IMR-90 (cell line): ENCODE measurements at regions not wholly inside any gene's neighbourhood (a gene's known extent, or its start where the extent isn't known, plus 50 kb on each side); places are given as distances from the start of the nearest gene placed in this dataset.

Experiments used
- ATAC-seq: fragments of 200-7000 bp; cut with Tn5 transposase; 2 replicates; pipeline ENCODE4 v1.9.1; 2020; ENCODE audit warnings: low read depth, mild to moderate bottlenecking, moderate library complexity
- BruUV-seq: library from RNA; stranded (reverse); fragments of 400-500 nt; replicated peaks from 2 replicates; lab custom pipeline; 2021; lab: Mats Ljungman, UMichigan
- CTCF ChIA-PET: fragments of 300-600 bp; formaldehyde crosslinking; extraction: SDS; loops from one replicate; lab custom pipeline; 2021; ENCODE audit warnings: antibody characterized with exemption; lab: Yijun Ruan, JAX
- POLR2A ChIA-PET: fragments of 300-600 bp; sonication (Branson Sonifier 250); formaldehyde crosslinking; loops from one replicate; lab custom pipeline; 2022; ENCODE audit warnings: antibody characterized with exemption; ENCODE audit not compliant: unreplicated experiment; lab: Charles Lee
- DNase-seq: peaks from one replicate; pipeline ENCODE4 v3.0.0; 2013
- H2AFZ ChIP-seq: replicated peaks from 2 replicates; pipeline ENCODE3; 2013; ENCODE audit warnings: low read length, mild to moderate bottlenecking; ENCODE audit not compliant: poor library complexity
- H2AK5ac ChIP-seq: 2 replicates; pipeline ENCODE4 v1.6.1; 2013; ENCODE audit warnings: low read depth, low read length, inconsistent platforms
- H2AK9ac ChIP-seq: replicated peaks from 2 replicates; pipeline ENCODE3; 2013; ENCODE audit warnings: mild to moderate bottlenecking, low read depth, low read length, moderate library complexity; ENCODE audit not compliant: poor library complexity
- H2BK120ac ChIP-seq: 2 replicates; pipeline ENCODE4 v1.6.1; 2013; ENCODE audit warnings: low read depth, low read length, inconsistent platforms
- H2BK15ac ChIP-seq: 3 replicates; pipeline ENCODE4 v1.6.1; 2013; ENCODE audit warnings: low read depth, low read length, inconsistent platforms
- H2BK20ac ChIP-seq: 2 replicates; pipeline ENCODE4 v1.6.1; 2013; ENCODE audit warnings: low read depth, mild to moderate bottlenecking, inconsistent platforms, low read length, moderate library complexity
- H2BK5ac ChIP-seq: 2 replicates; pipeline ENCODE4 v1.6.1; 2013; ENCODE audit warnings: mild to moderate bottlenecking, low read depth, low read length, inconsistent platforms; ENCODE audit not compliant: poor library complexity, severe bottlenecking
- H3K14ac ChIP-seq: replicated peaks from 2 replicates; pipeline ENCODE4 v1.6.1; 2013; ENCODE audit warnings: low read depth, low read length, inconsistent platforms
- H3K18ac ChIP-seq: 2 replicates; pipeline ENCODE4 v1.6.1; 2013; ENCODE audit warnings: low read depth, low read length, control low read depth
- H3K23ac ChIP-seq: 2 replicates; pipeline ENCODE4 v1.6.1; 2013; ENCODE audit warnings: low read depth, low read length, inconsistent platforms
- H3K27ac ChIP-seq: 2 replicates; pipeline ENCODE4 v1.5.1; 2013; ENCODE audit warnings: mild to moderate bottlenecking, control low read depth, low read length; ENCODE audit not compliant: insufficient read depth
- H3K27me3 ChIP-seq: 2 replicates; pipeline ENCODE4 v1.6.1; 2013; ENCODE audit warnings: low read length; ENCODE audit not compliant: control insufficient read depth, insufficient read depth
- H3K36me3 ChIP-seq: 2 replicates; pipeline ENCODE4 v1.6.1; 2013; ENCODE audit warnings: low read length, mixed read lengths; ENCODE audit not compliant: control insufficient read depth, insufficient read depth
- H3K4ac ChIP-seq: 2 replicates; pipeline ENCODE4 v1.6.1; 2013; ENCODE audit warnings: low read depth, low read length, inconsistent platforms
- H3K4me1 ChIP-seq: 2 replicates; pipeline ENCODE4 v1.6.1; 2013; ENCODE audit warnings: low read length, mixed read lengths; ENCODE audit not compliant: control insufficient read depth, insufficient read depth
- H3K4me2 ChIP-seq: 2 replicates; pipeline ENCODE4 v1.6.1; 2013; ENCODE audit warnings: low read depth, mild to moderate bottlenecking, control low read depth, low read length, moderate library complexity
- H3K4me3 ChIP-seq: 2 replicates; pipeline ENCODE4 v1.5.1; 2013; ENCODE audit warnings: low read depth, mild to moderate bottlenecking, control low read depth, low read length, moderate library complexity; ENCODE audit not compliant: insufficient read depth
- H3K56ac ChIP-seq: 2 replicates; pipeline ENCODE4 v1.6.1; 2013; ENCODE audit warnings: low read length, inconsistent platforms; ENCODE audit not compliant: insufficient read depth; ENCODE audit errors: extremely low read depth
- H3K79me1 ChIP-seq, 2 experiments: 2 replicates each; pipeline ENCODE4 v1.6.1; 2013; ENCODE audit warnings: low read length in 2 of 2, inconsistent platforms in 1 of 2, low read depth in 1 of 2
- H3K9ac ChIP-seq: 2 replicates; pipeline ENCODE4 v1.6.1; 2013; ENCODE audit warnings: low read depth, low read length, control low read depth
- H3K9me1 ChIP-seq: 2 replicates; pipeline ENCODE4 v1.6.1; 2013; ENCODE audit warnings: low read length, inconsistent platforms; ENCODE audit not compliant: insufficient read depth
- H3K9me3 ChIP-seq: 2 replicates; pipeline ENCODE4 v1.6.1; 2013; ENCODE audit warnings: low read length; ENCODE audit not compliant: control insufficient read depth, insufficient read depth
- H4K20me1 ChIP-seq: 2 replicates; pipeline ENCODE4 v1.6.1; 2013; ENCODE audit warnings: low read length, inconsistent platforms; ENCODE audit not compliant: insufficient read depth
- H4K5ac ChIP-seq: 2 replicates; pipeline ENCODE4 v1.6.1; 2013; ENCODE audit warnings: mild to moderate bottlenecking, low read depth, low read length, control low read depth
- H4K8ac ChIP-seq, 2 experiments: 2 replicates each; pipeline ENCODE4 v1.6.1; 2013; ENCODE audit warnings: low read depth in 2 of 2, low read length in 2 of 2, control low read depth in 1 of 2, inconsistent platforms in 1 of 2
- H4K91ac ChIP-seq: 2 replicates; pipeline ENCODE4 v1.6.1; 2013; ENCODE audit warnings: low read depth, low read length, inconsistent platforms; ENCODE audit not compliant: insufficient read depth
- FOS ChIP-seq: fragments of 150-350 bp; IDR thresholded peaks from 2 replicates; pipeline ENCODE4 v1.6.1; 2016; ENCODE audit warnings: low read depth, low read length
- MAFK ChIP-seq: IDR thresholded peaks from 2 replicates; pipeline ENCODE4 v1.6.1; 2012; ENCODE audit warnings: low read depth, low read length, improper control_type of control experiment
- WGBS, 2 experiments: methylation state at CpG; one replicate each; pipeline versions ENCODE4 v1.1.5 to v1.1.7; 2013; ENCODE audit warnings: missing lambda C conversion rate in 2 of 2; ENCODE audit not compliant: insufficient read length in 1 of 2; ENCODE audit errors: extremely low coverage in 2 of 2; 5-methylcytosine and 5-hydroxymethylcytosine counted together
- dilution Hi-C: fragments of 300-500 bp; cut with HindIII; formaldehyde crosslinking; loops from one replicate; pipeline ENCODE4 v1.14.3; 2018; ENCODE audit warnings: low sequenced_read_pairs; ENCODE audit not compliant: unreplicated experiment
- in situ Hi-C: fragments of 300-500 bp; cut with MboI; formaldehyde crosslinking; loops from 3 replicates; pipeline ENCODE4 v1.14.3; 2019; ENCODE audit warnings: low sequenced_read_pairs, inconsistent platforms, mixed read lengths
- intact Hi-C: fragments of 100-400 bp; cut with micrococcal nuclease; formaldehyde crosslinking; loops from 2 replicates; pipeline ENCODE4 v1.10.0; 2022

DNA sequence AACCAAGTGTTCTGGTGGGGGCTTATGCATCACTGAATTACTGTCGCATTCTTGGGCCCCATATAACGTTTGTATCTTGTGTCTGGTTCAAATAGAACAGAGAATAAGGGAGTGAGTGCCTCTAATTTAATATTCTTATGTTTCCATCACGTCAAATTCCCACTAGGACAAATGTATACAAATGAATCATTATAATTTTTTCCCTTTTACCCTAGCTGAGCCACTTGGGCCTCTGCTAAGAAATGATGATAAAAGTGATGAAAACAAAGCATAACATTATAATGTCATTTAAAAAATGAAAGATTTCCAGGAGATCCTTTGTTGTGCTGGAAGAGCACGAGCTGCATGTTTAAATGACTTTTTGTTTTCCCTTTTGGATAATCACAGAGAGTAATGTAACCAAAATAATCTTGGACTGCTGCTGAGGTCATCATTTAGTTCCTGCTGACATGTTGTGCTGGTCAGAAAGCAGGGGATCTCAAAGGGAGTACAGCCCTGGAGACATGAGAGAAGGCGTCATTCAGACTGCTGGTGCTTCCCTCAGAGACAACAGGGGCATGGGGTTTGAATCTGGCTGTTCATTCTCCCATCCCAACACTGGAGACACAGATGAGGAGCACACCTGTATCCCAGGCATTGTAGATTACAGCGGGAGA lies 105.1 kb upstream of the SCOC start:
- TF ChIP-seq MAFK: peak; percentile 64; the same call in 1 of the 2 replicates
- no peak for TF ChIP-seq FOS
- Histone ChIP-seq H4K91ac (peak overlapping the region; percentile 38; the same call in 1 of the 2 replicates), H4K5ac (peak overlapping the region; percentile 69; the same call in 1 of the 2 replicates), H3K36me3 (no peaks in the 10 kb centered on the region), H2BK15ac (peak overlapping the region; percentile 73; the same call in 1 of the 3 replicates), H3K79me1 (no peaks in the 10 kb centered on the region), H2BK20ac (peak overlapping the region; percentile 10; the same call in 1 of the 2 replicates), H3K9me1 (peaks cover 9% of the 10 kb centered on the region; the same call in 1 of the 2 replicates), H3K4me1 (peaks cover 15% of the 10 kb centered on the region), H4K20me1 (no peaks in the 10 kb centered on the region), H3K4ac (peak overlapping the region; percentile 64), H2AK5ac (peak overlapping the region; percentile 70), H3K18ac (peak overlapping the region; percentile 65; the same call in 1 of the 2 replicates), H3K56ac (no peak overlapping the region), H3K27me3 (no peaks in the 10 kb centered on the region), H2BK5ac (peak overlapping the region; percentile 41), H3K9ac (no peak overlapping the region), H3K14ac (peak overlapping the region; percentile 87), H3K4me3 (no peak overlapping the region), H2AK9ac (peak overlapping the region; percentile 60), H3K9me3 (no peaks in the 10 kb centered on the region), H3K4me2 (peak overlapping the region; percentile 25; the same call in 1 of the 2 replicates), H3K23ac (no peak overlapping the region; the same call in 1 of the 2 replicates), H3K27ac (peak overlapping the region; percentile 44; the same call in 1 of the 2 replicates), H4K8ac (peak overlapping the region; percentile 49 to 62), H2AFZ (peak overlapping the region; percentile 78), H2BK120ac (peak overlapping the region; percentile 83)
- DNase-seq (peak; percentile 31), ATAC-seq (peak; percentile 53)
- in situ Hi-C loops (no loop called here), intact Hi-C loops (loop anchor here (5.0 kb wide), 1 partner anchor 39 kb away; no protein-coding TSS in a partner anchor), dilution Hi-C loops (no loop called here)
- CTCF ChIA-PET: interaction anchor here (2.1 kb wide), 1 partner anchor 9 kb away, joined by 6 read pairs; no protein-coding TSS in a partner anchor
- 0% methylated on average over 1 of the region's 6 CpGs; no CpG with 5 or more reads in 1 of the 2 experiments for WGBS, 2 experiments
- POLR2A ChIA-PET: interaction anchor here (0.6 kb wide), 1 partner anchor 212 kb away, joined by 3 read pairs; no protein-coding TSS in a partner anchor
- no TSS peak for BruUV-seq
